Left ventricle myocardium inferior (tissue), 1 donor: ENCODE measurements at regions not wholly inside any gene's neighbourhood (a gene's known extent, or its start where the extent isn't known, plus 50 kb on each side); places are given as distances from the start of the nearest gene placed in this dataset.

ENCODE experiments used
- DNase-seq: peaks from one replicate; pipeline ENCODE4 v3.0.0-alpha.2; 2020
- H3K27ac ChIP-seq: fragments of 200-600 bp; replicated peaks from 2 replicates; pipeline ENCODE4 v1.8.0; 2021
- H3K27me3 ChIP-seq: fragments of 200-600 bp; 2 replicates; pipeline ENCODE4 v1.8.0; 2021; ENCODE audit warnings: low read depth
- H3K36me3 ChIP-seq: fragments of 200-600 bp; 2 replicates; pipeline ENCODE4 v1.8.0; 2021
- H3K4me1 ChIP-seq: fragments of 200-600 bp; 2 replicates; pipeline ENCODE4 v1.8.0; 2021
- H3K4me3 ChIP-seq: fragments of 200-600 bp; 2 replicates; pipeline ENCODE4 v1.8.0; 2021; ENCODE audit warnings: mild to moderate bottlenecking, moderate library complexity
- H3K9me3 ChIP-seq: fragments of 200-600 bp; replicated peaks from 2 replicates; pipeline ENCODE4 v1.8.0; 2021
- intact Hi-C: fragments of 100-400 bp; cut with micrococcal nuclease; formaldehyde crosslinking; loops from one replicate; pipeline ENCODE4 v1.11.0; 2022
- TF ChIP-seq, protein P1 (sequence below): fragments of 200-600 bp; IDR thresholded peaks from 2 replicates; pipeline ENCODE4 v1.8.0; 2021; ENCODE audit warnings: antibody characterized with exemption, mild to moderate bottlenecking, borderline replicate concordance
- donor health status: DM: no; HTN: yes; CAD: no; lungs with severe emphysema.

GRCh38 chr1:90572446-90572845, 144.7 kb downstream of the BARHL2 start:
- intact Hi-C loops = no loop called here
- no peaks in the 10 kb centered on the region for H3K36me3 ChIP-seq
- TF ChIP-seq, protein P1, sequence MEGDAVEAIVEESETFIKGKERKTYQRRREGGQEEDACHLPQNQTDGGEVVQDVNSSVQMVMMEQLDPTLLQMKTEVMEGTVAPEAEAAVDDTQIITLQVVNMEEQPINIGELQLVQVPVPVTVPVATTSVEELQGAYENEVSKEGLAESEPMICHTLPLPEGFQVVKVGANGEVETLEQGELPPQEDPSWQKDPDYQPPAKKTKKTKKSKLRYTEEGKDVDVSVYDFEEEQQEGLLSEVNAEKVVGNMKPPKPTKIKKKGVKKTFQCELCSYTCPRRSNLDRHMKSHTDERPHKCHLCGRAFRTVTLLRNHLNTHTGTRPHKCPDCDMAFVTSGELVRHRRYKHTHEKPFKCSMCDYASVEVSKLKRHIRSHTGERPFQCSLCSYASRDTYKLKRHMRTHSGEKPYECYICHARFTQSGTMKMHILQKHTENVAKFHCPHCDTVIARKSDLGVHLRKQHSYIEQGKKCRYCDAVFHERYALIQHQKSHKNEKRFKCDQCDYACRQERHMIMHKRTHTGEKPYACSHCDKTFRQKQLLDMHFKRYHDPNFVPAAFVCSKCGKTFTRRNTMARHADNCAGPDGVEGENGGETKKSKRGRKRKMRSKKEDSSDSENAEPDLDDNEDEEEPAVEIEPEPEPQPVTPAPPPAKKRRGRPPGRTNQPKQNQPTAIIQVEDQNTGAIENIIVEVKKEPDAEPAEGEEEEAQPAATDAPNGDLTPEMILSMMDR = no peak
- peaks cover 48% of the 10 kb centered on the region for H3K27me3 ChIP-seq
- no peak overlapping the region for H3K27ac ChIP-seq
- DNase-seq = no peak
- no peaks in the 10 kb centered on the region for H3K4me1 ChIP-seq
- peaks cover 7% of the 10 kb centered on the region for H3K9me3 ChIP-seq
- H3K4me3 ChIP-seq = no peak overlapping the region

DNA sequence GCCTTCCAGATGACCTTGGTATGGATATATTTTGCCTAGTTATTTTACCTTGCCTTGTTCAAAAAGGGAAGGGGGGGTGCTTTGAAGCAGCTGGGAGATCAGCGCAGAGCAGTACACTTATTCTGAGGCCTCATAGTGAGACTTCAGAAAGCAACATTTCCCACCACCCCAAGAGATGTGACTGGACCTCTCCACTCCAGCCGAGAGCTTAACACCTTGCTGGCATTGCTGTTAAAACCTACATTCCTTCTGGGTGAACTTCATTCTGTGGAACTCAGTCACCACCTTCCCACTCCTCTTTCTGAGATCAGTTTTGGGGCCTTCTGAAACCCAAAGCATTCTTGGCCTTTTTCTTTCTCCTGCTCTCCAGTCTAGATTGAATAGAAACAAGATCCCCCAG, 148.7 kb downstream of the BARHL2 start:
- intact Hi-C loops = no loop called here
- Histone ChIP-seq H3K27me3 (peaks cover 17% of the 10 kb centered on the region), H3K4me1 (peaks cover 4% of the 10 kb centered on the region), H3K9me3 (no peaks in the 10 kb centered on the region), H3K4me3 (no peak overlapping the region), H3K36me3 (no peaks in the 10 kb centered on the region), H3K27ac (no peak overlapping the region)
- DNase-seq = no peak
- TF ChIP-seq, protein P1 = no peak

GRCh38 chr1:90564164-90564563, 152.9 kb downstream of the BARHL2 start:
- peaks cover 4% of the 10 kb centered on the region for H3K4me1 ChIP-seq
- H3K27ac ChIP-seq = no peak overlapping the region
- no peak overlapping the region for H3K4me3 ChIP-seq
- DNase-seq = no peak
- no peaks in the 10 kb centered on the region for H3K36me3 ChIP-seq
- intact Hi-C loops = no loop called here
- peaks cover 3% of the 10 kb centered on the region for H3K27me3 ChIP-seq
- TF ChIP-seq, protein P1 = no peak
- no peaks in the 10 kb centered on the region for H3K9me3 ChIP-seq

GRCh38 chr1:90562892-90563291, 154.2 kb downstream of the BARHL2 start:
- Histone ChIP-seq H3K4me3 (no peak overlapping the region), H3K4me1 (peaks cover 4% of the 10 kb centered on the region), H3K9me3 (no peaks in the 10 kb centered on the region), H3K27me3 (peaks cover 14% of the 10 kb centered on the region), H3K27ac (no peak overlapping the region), H3K36me3 (no peaks in the 10 kb centered on the region)
- intact Hi-C loops = no loop called here
- TF ChIP-seq, protein P1 = no peak
- DNase-seq = no peak

GRCh38 chr1:90561911-90562310, 155.2 kb downstream of the BARHL2 start:
- no peak for DNase-seq
- TF ChIP-seq, protein P1 = no peak
- Histone ChIP-seq H3K36me3 (no peaks in the 10 kb centered on the region), H3K9me3 (no peaks in the 10 kb centered on the region), H3K4me1 (peaks cover 4% of the 10 kb centered on the region), H3K27me3 (peaks cover 19% of the 10 kb centered on the region), H3K4me3 (no peak overlapping the region), H3K27ac (no peak overlapping the region)
- intact Hi-C loops = no loop called here
